ENCODE measurements at regions not wholly inside any gene's neighbourhood (a gene's known extent, or its start where the extent isn't known, plus 50 kb on each side); places are given as distances from the start of the nearest gene placed in this dataset.

DNA sequence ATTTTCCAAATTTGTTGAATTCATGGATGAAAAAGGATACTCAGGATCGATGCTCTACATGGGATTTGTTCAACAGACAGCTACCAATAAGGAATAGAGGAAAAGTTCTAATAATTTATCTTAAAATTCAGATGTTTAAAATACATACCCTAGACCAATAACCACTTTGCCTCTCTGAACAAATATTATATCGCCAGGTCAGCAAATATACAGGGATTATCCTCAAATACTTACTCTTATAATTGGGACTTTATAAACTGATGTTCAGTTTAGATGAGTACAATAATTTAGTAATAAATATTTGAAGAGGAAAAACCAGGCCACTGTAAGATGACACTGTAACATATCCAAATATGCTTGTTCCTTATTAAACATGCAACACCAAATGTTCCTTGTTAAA lies 268.7 kb downstream of the DOK5 start:
- WGBS, result 87% methylated on average over 2 of the region's 2 CpGs
- no peak for DNase-seq (ENCODE audit: extremely low spot score)
- no peak overlapping the region for H3K27ac ChIP-seq (replicated peaks in 1 of 4)
- TF ChIP-seq POLR2A (IDR thresholded peaks at IDR 0.05; ENCODE audit: low read depth) (no peak), EP300 (IDR thresholded peaks at IDR 0.05) (no peak)
- no peaks in the 10 kb centered on the region for H3K27me3 ChIP-seq
- no peaks in the 10 kb centered on the region for H3K36me3 ChIP-seq
- H3K9me3 ChIP-seq, result peaks cover 0 to 5% (median 0%) of the 10 kb centered on the region in 4 donors
- H3K4me3 ChIP-seq, result no peak overlapping the region
- no peaks in the 10 kb centered on the region for H3K4me1 ChIP-seq
- intact Hi-C loops (cut with DNase I), result no loop called here

DNA sequence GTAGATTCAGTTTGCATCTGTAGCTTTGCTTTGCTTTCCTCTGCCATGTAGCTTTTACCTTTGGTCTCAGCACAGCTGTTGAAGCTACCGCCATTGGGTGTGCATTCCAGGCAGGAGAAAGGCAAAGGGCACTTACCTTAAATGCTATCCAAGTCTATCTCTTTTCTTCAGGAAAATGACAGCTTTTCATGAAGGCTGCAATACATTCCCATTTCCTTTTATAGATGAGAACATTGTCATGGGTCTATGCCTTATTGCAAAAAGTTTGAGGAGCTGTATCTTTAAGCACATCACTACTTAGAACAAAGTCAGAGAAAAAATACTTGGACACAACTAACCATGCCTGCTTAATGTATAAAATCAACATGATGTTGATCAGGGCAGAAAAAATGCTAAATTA lies 266.8 kb downstream of the DOK5 start:
- Histone ChIP-seq H3K27ac (replicated peaks in 1 of 4) (no peak overlapping the region), H3K4me3 (no peak overlapping the region), H3K36me3 (no peaks in the 10 kb centered on the region), H3K4me1 (no peaks in the 10 kb centered on the region), H3K27me3 (no peaks in the 10 kb centered on the region), H3K9me3 (peaks cover 0 to 5% (median 0%) of the 10 kb centered on the region in 4 donors)
- no peak for DNase-seq (ENCODE audit: extremely low spot score)
- no peak for TF ChIP-seq CTCF (IDR thresholded peaks at IDR 0.05)
- no peak for TF ChIP-seq POLR2A (IDR thresholded peaks at IDR 0.05; ENCODE audit: low read depth)
- TF ChIP-seq POLR2AphosphoS5 (IDR thresholded peaks at IDR 0.05), result no peak
- no peak for TF ChIP-seq EP300 (IDR thresholded peaks at IDR 0.05)
- 100% methylated on average over 1 of the region's 1 CpG for WGBS
- intact Hi-C loops (cut with DNase I), result no loop called here

GRCh38 chr20:54736421-54736820 lies 261.0 kb downstream of the DOK5 start:
- TF ChIP-seq POLR2AphosphoS5 (IDR thresholded peaks at IDR 0.05) (no peak), POLR2A (IDR thresholded peaks at IDR 0.05; ENCODE audit: low read depth) (no peak), EP300 (IDR thresholded peaks at IDR 0.05) (no peak), CTCF (IDR thresholded peaks at IDR 0.05) (no peak)
- no peak for DNase-seq (ENCODE audit: extremely low spot score)
- no peak overlapping the region for H3K27ac ChIP-seq (replicated peaks in 1 of 4)
- intact Hi-C loops (cut with DNase I), result no loop called here
- no peaks in the 10 kb centered on the region for H3K36me3 ChIP-seq
- no peaks in the 10 kb centered on the region for H3K9me3 ChIP-seq
- H3K27me3 ChIP-seq, result no peaks in the 10 kb centered on the region
- H3K4me1 ChIP-seq, result no peaks in the 10 kb centered on the region
- 92% methylated on average over 4 of the region's 4 CpGs for WGBS
- no peak overlapping the region for H3K4me3 ChIP-seq

- no peaks in the 10 kb centered on the region for H3K36me3 ChIP-seq
- no peak for TF ChIP-seq CTCF (IDR thresholded peaks at IDR 0.05)
- TF ChIP-seq POLR2A (IDR thresholded peaks at IDR 0.05; ENCODE audit: low read depth), result no peak
- TF ChIP-seq POLR2AphosphoS5 (IDR thresholded peaks at IDR 0.05), result no peak
- no peak for TF ChIP-seq EP300 (IDR thresholded peaks at IDR 0.05)
- H3K4me1 ChIP-seq, result no peaks in the 10 kb centered on the region
- H3K9me3 ChIP-seq, result no peaks in the 10 kb centered on the region
- H3K4me3 ChIP-seq, result no peak overlapping the region
- H3K27me3 ChIP-seq, result no peaks in the 10 kb centered on the region
- no peak overlapping the region for H3K27ac ChIP-seq (replicated peaks in 1 of 4)
- intact Hi-C loops (cut with DNase I), result no loop called here
- DNase-seq (ENCODE audit: extremely low spot score), result no peak
Observed at GRCh38 chr20:54733687-54734086, 258.3 kb downstream of the DOK5 start.

GRCh38 chr20:54727490-54727889 lies 252.1 kb downstream of the DOK5 start:
- intact Hi-C loops (cut with DNase I), result no loop called here
- Histone ChIP-seq H3K27ac (replicated peaks in 1 of 4) (no peak overlapping the region), H3K4me1 (no peaks in the 10 kb centered on the region), H3K4me3 (no peak overlapping the region), H3K9me3 (no peaks in the 10 kb centered on the region), H3K36me3 (no peaks in the 10 kb centered on the region), H3K27me3 (no peaks in the 10 kb centered on the region)
- DNase-seq (ENCODE audit: extremely low spot score), result no peak
- TF ChIP-seq EP300 (IDR thresholded peaks at IDR 0.05) (no peak), POLR2AphosphoS5 (IDR thresholded peaks at IDR 0.05) (no peak), POLR2A (IDR thresholded peaks at IDR 0.05; ENCODE audit: low read depth) (no peak), CTCF (IDR thresholded peaks at IDR 0.05) (no peak)
- 66% methylated on average over 4 of the region's 4 CpGs for WGBS

Data from esophagus muscularis mucosa (tissue), 4 donors.